ENCODE measurements at regions not wholly inside any gene's neighbourhood (a gene's known extent, or its start where the extent isn't known, plus 50 kb on each side); places are given as distances from the start of the nearest gene placed in this dataset.

- no peak for TF ChIP-seq ZNF597 (CRISPR knock-in tag; IDR thresholded peaks at IDR 0.05)
- TF ChIP-seq ATF7-NPFF (CRISPR knock-in tag; IDR thresholded peaks at IDR 0.05; ENCODE audit: low read depth): no peak
Observed at GRCh38 chr4:181465826-181466225, 777.4 kb upstream of the TENM3 start (continued).

GRCh38 chr4:181468451-181468850 lies 774.8 kb upstream of the TENM3 start:
- H4K20me1 ChIP-seq (ENCODE audit: insufficient read depth, low read length): no peaks in the 10 kb centered on the region
- H3K4me2 ChIP-seq (ENCODE audit: low read depth, low read length): no peak overlapping the region
- POLR2A ChIA-PET: no interaction called here
- H3K27ac ChIP-seq (ENCODE audit: extremely low read length, insufficient read depth, low read length): no peak overlapping the region
- ATAC-seq (no peak), DNase-seq (ENCODE audit: low spot score) (no peak), FAIRE-seq (no peak)
- BruUV-seq (replicated peaks): no TSS peak
- WGBS (ENCODE audit: low lambda C conversion rate): 28% methylated on average over 6 of the region's 6 CpGs
- H3K36me3 ChIP-seq (replicated peaks in 1 of 2; ENCODE audit: control insufficient read depth in 1 of 2, insufficient read depth in 2 of 2, low read length in 2 of 2): no peaks in the 10 kb centered on the region
- H3K4me1 ChIP-seq (ENCODE audit: insufficient read depth, low read length): no peaks in the 10 kb centered on the region
- CTCF ChIA-PET (ENCODE audit: low intra/inter-chr PET ratio, low total read pairs): no interaction called here
- no peak overlapping the region for H3K9ac ChIP-seq (ENCODE audit: insufficient read depth, low read depth, low read length)
- H3K4me3 ChIP-seq (replicated peaks in 1 of 3; ENCODE audit: insufficient read depth in 1 of 3, low read depth in 2 of 3, low read length in 3 of 3): no peak overlapping the region
- H3K9me3 ChIP-seq (ENCODE audit: low read length): no peaks in the 10 kb centered on the region
- intact Hi-C loops (cut with micrococcal nuclease; ENCODE audit: unreplicated experiment): no loop called here
- no peaks in the 10 kb centered on the region for H3K27me3 ChIP-seq (ENCODE audit: control insufficient read depth in 1 of 2, insufficient read depth in 2 of 2, low read length in 2 of 2)
- H2AFZ ChIP-seq (ENCODE audit: low read length): no peak overlapping the region
- in situ Hi-C loops (cut with HindIII; ENCODE audit: extremely low pct_ligation_motif_present, low pct_unique_long_range_greater_than_20kb): no loop called here
- H3K79me2 ChIP-seq (ENCODE audit: insufficient read depth, low read length): no peaks in the 10 kb centered on the region
- no peak for TF ChIP-seq CEBPZ (IDR thresholded peaks at IDR 0.05; ENCODE audit: low read length)
- no peak for TF ChIP-seq ARID3A (IDR thresholded peaks at IDR 0.05; ENCODE audit: low read depth, low read length)
- no peak for TF ChIP-seq SNRNP70 (IDR thresholded peaks at IDR 0.05; ENCODE audit: low read depth, low read length)
- no peak for TF ChIP-seq KIAA2018 (CRISPR knock-in tag; IDR thresholded peaks at IDR 0.05; ENCODE audit: borderline replicate concordance)
- no peak for TF ChIP-seq GTF3A (CRISPR knock-in tag; conservative IDR thresholded peaks at IDR 0.05)
- no peak for TF ChIP-seq GPN1 (CRISPR knock-in tag; IDR thresholded peaks at IDR 0.05; ENCODE audit: borderline replicate concordance)
- no peak for TF ChIP-seq DNMT1 (CRISPR knock-in tag; IDR thresholded peaks at IDR 0.05)

Data from HepG2 (cell line).